Mucosa of descending colon (tissue), 3 donors: ENCODE measurements at regions not wholly inside any gene's neighbourhood (a gene's known extent, or its start where the extent isn't known, plus 50 kb on each side); places are given as distances from the start of the nearest gene placed in this dataset.
"Not testable (repeated sequence)": the region's sequence is repeated elsewhere in the genome, so short reads cannot be mapped to it uniquely, and the experiment has no call there.

ENCODE experiments used
- ATAC-seq: fragments of 200-7000 bp; cut with Tn5 transposase; one replicate; pipeline ENCODE4 v1.9.1; 2020; ENCODE audit warnings: mild to moderate bottlenecking, moderate library complexity
- DNase-seq, 3 donors: peaks; one replicate each; pipeline ENCODE4 v3.0.0-alpha.2; 2020
- H3K36me3 ChIP-seq: fragments of 200-600 bp; one replicate; pipeline ENCODE4 v1.8.0; 2021; ENCODE audit warnings: low read depth, mild to moderate bottlenecking
- H3K4me1 ChIP-seq: fragments of 200-600 bp; one replicate; pipeline ENCODE4 v1.8.0; 2021; ENCODE audit warnings: low read depth, mild to moderate bottlenecking
- H3K4me3 ChIP-seq: fragments of 200-600 bp; one replicate; pipeline ENCODE4 v1.8.0; 2021; ENCODE audit warnings: mild to moderate bottlenecking
- H3K9me3 ChIP-seq: fragments of 200-600 bp; one replicate; pipeline ENCODE4 v1.8.0; 2021; ENCODE audit warnings: mild to moderate bottlenecking
- CTCF ChIP-seq: fragments of 200-600 bp; IDR thresholded peaks from one replicate; pipeline ENCODE4 v1.8.0; 2022; ENCODE audit warnings: antibody characterized with exemption, mild to moderate bottlenecking
- intact Hi-C, 2 donors: fragments of 100-400 bp; cut with DNase I in 1 of 2; cut with micrococcal nuclease in 1 of 2; formaldehyde crosslinking; loops; one replicate each; pipeline versions ENCODE4 v1.11.0 to v1.11.1; 2022; cut with DNase I, micrococcal nuclease
- donor health status: DM: no; HTN: no; CAD: no; lungs with moderate emphysema.
- donor health status: DM: no; HTN: no; CAD: no.
- donor health status: DM: no; HTN: yes; CAD: no.

GRCh38 chr3:40930131-40930538 is 269.2 kb upstream of the CTNNB1 start:
- TF ChIP-seq CTCF: no peak
- Histone ChIP-seq H3K4me3 (no peak overlapping the region), H3K36me3 (no peaks in the 10 kb centered on the region), H3K9me3 (no peaks in the 10 kb centered on the region), H3K4me1 (no peaks in the 10 kb centered on the region)
- intact Hi-C loops: no loop called here
- ATAC-seq (peak; percentile 63), DNase-seq (no peak)

- TF ChIP-seq CTCF: no peak
- intact Hi-C loops: no loop called here
- ATAC-seq: peak; percentile 30
- Histone ChIP-seq H3K4me1 (no peaks in the 10 kb centered on the region), H3K4me3 (no peak overlapping the region), H3K9me3 (no peaks in the 10 kb centered on the region), H3K36me3 (no peaks in the 10 kb centered on the region)
- no peak for DNase-seq
Observed at GRCh38 chr3:40930756-40931155, 268.5 kb upstream of the CTNNB1 start.

GRCh38 chr3:40938591-40938990 is 260.7 kb upstream of the CTNNB1 start:
- ATAC-seq (no peak), DNase-seq (no peak)
- H3K9me3 ChIP-seq: no peaks in the 10 kb centered on the region
- no peaks in the 10 kb centered on the region for H3K4me1 ChIP-seq
- no peak overlapping the region for H3K4me3 ChIP-seq
- intact Hi-C loops: no loop called here
- TF ChIP-seq CTCF: no peak
- no peaks in the 10 kb centered on the region for H3K36me3 ChIP-seq

- intact Hi-C loops: no loop called here
- Histone ChIP-seq H3K4me1 (no peaks in the 10 kb centered on the region), H3K36me3 (no peaks in the 10 kb centered on the region), H3K4me3 (no peak overlapping the region), H3K9me3 (no peaks in the 10 kb centered on the region)
- no peak for TF ChIP-seq CTCF
- DNase-seq (no peak), ATAC-seq (peak; percentile 83)
Observed at GRCh38 chr3:40939030-40939740, 260.1 kb upstream of the CTNNB1 start.

- no peaks in the 10 kb centered on the region for H3K4me1 ChIP-seq
- H3K36me3 ChIP-seq: no peaks in the 10 kb centered on the region
- peak; percentile 83 for ATAC-seq
- no peak for TF ChIP-seq CTCF
- H3K4me3 ChIP-seq: no peak overlapping the region
- H3K9me3 ChIP-seq: no peaks in the 10 kb centered on the region
- intact Hi-C loops: no loop called here
- no peak for DNase-seq
Observed at GRCh38 chr3:40939741-40940130, 259.6 kb upstream of the CTNNB1 start.

GRCh38 chr3:40940651-40941050 is 258.7 kb upstream of the CTNNB1 start:
- no peaks in the 10 kb centered on the region for H3K4me1 ChIP-seq
- no peaks in the 10 kb centered on the region for H3K9me3 ChIP-seq
- no peak for TF ChIP-seq CTCF
- DNase-seq: no peak
- intact Hi-C loops: no loop called here
- no peaks in the 10 kb centered on the region for H3K36me3 ChIP-seq
- no peak for ATAC-seq
- H3K4me3 ChIP-seq: no peak overlapping the region

- intact Hi-C loops, H3K4me1 ChIP-seq, H3K9me3 ChIP-seq, H3K4me3 ChIP-seq, DNase-seq, H3K36me3 ChIP-seq, ATAC-seq: not testable (repeated sequence)
Observed at GRCh38 chr3:40947022-40947421, 252.3 kb upstream of the CTNNB1 start.

- intact Hi-C loops, H3K4me3 ChIP-seq, H3K36me3 ChIP-seq, H3K4me1 ChIP-seq, H3K9me3 ChIP-seq, ATAC-seq, DNase-seq: not testable (repeated sequence)
Observed at GRCh38 chr3:40949347-40949746, 250.0 kb upstream of the CTNNB1 start.
